ENCODE measurements at regions not wholly inside any gene's neighbourhood (a gene's known extent, or its start where the extent isn't known, plus 50 kb on each side); places are given as distances from the start of the nearest gene placed in this dataset.

DNA sequence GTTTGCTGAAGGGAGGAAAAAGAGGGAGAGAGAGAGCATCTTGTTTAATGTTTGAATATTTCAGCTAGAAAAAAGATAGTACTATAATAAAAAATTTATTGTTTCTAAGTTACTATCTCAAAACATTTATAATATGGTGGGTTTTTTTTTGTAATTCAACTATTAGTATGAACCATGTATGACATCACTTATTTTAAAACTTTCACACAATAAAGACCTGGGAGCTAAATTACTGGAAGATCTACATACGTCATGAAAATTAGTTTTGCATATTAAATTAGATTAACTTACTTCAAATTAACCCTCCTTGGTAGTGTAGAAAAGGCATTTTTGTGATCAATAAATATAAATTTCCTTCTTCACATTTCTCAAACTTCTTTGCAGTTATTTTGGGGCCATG, 432.0 kb upstream of the SLIT2 start:
- TF ChIP-seq, protein P1, sequence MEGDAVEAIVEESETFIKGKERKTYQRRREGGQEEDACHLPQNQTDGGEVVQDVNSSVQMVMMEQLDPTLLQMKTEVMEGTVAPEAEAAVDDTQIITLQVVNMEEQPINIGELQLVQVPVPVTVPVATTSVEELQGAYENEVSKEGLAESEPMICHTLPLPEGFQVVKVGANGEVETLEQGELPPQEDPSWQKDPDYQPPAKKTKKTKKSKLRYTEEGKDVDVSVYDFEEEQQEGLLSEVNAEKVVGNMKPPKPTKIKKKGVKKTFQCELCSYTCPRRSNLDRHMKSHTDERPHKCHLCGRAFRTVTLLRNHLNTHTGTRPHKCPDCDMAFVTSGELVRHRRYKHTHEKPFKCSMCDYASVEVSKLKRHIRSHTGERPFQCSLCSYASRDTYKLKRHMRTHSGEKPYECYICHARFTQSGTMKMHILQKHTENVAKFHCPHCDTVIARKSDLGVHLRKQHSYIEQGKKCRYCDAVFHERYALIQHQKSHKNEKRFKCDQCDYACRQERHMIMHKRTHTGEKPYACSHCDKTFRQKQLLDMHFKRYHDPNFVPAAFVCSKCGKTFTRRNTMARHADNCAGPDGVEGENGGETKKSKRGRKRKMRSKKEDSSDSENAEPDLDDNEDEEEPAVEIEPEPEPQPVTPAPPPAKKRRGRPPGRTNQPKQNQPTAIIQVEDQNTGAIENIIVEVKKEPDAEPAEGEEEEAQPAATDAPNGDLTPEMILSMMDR (IDR thresholded peaks at IDR 0.05), result no peak
- TF ChIP-seq POLR2AphosphoS5 (IDR thresholded peaks at IDR 0.05), result no peak
